ENCODE measurements at regions not wholly inside any gene's neighbourhood (a gene's known extent, or its start where the extent isn't known, plus 50 kb on each side); places are given as distances from the start of the nearest gene placed in this dataset.

DNA sequence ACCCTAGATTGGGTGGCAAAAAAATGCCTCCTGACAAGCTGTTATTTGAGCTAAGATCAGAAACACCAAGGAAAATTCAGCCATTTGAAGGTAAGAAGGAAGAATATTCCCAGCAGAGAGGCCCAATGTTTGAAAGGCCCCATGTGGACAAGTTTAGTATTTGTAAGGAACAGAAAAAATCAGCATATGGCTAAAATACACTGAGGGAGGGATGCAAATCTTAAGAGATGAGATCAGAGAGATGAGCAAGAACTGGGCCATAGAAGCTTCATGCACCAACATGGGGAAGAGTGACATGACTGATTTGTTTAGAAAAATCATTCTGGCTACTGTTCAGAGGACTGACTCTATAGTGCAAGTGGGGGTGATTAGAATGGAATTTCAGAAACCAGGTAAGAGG lies 496.8 kb upstream of the SOX5 start:
- Histone ChIP-seq H3K9me3 (ENCODE audit: low read depth) (no peaks in the 10 kb centered on the region), H3K4me3 (no peak overlapping the region), H3K36me3 (replicated peaks; ENCODE audit: insufficient read depth, low read depth) (no peaks in the 10 kb centered on the region), H3K79me2 (no peaks in the 10 kb centered on the region), H3K27me3 (no peaks in the 10 kb centered on the region), H3K27ac (no peak overlapping the region), H3K4me2 (no peak overlapping the region), H3K4me1 (ENCODE audit: insufficient read depth) (no peaks in the 10 kb centered on the region), H3K9me2 (replicated peaks; ENCODE audit: insufficient read depth) (no peaks in the 10 kb centered on the region), H2AFZ (no peak overlapping the region), H4K20me1 (ENCODE audit: insufficient read depth, poor library complexity, severe bottlenecking) (no peaks in the 10 kb centered on the region)
- TF ChIP-seq EZH2phosphoT487 (IDR thresholded peaks at IDR 0.05; ENCODE audit: low read depth, severe bottlenecking, unreplicated experiment) (no peak), EZH2 (IDR thresholded peaks at IDR 0.05; ENCODE audit: borderline replicate concordance) (no peak), CTCF (IDR thresholded peaks at IDR 0.05; ENCODE audit: poor library complexity) (no peak)
- DNase-seq (ENCODE audit: low spot score), result no peak

- Histone ChIP-seq H3K4me2 (no peak overlapping the region), H3K4me3 (no peak overlapping the region), H4K20me1 (ENCODE audit: insufficient read depth, poor library complexity, severe bottlenecking) (no peaks in the 10 kb centered on the region), H3K27ac (no peak overlapping the region), H3K36me3 (replicated peaks; ENCODE audit: insufficient read depth, low read depth) (no peaks in the 10 kb centered on the region), H3K27me3 (no peaks in the 10 kb centered on the region), H2AFZ (no peak overlapping the region), H3K9me2 (replicated peaks; ENCODE audit: insufficient read depth) (no peaks in the 10 kb centered on the region), H3K79me2 (no peaks in the 10 kb centered on the region), H3K4me1 (ENCODE audit: insufficient read depth) (no peaks in the 10 kb centered on the region), H3K9me3 (ENCODE audit: low read depth) (no peaks in the 10 kb centered on the region)
- DNase-seq (ENCODE audit: low spot score), result no peak
- 84% methylated on average over 2 of the region's 2 CpGs for WGBS (ENCODE audit: low lambda C conversion rate, missing lambda C conversion rate)
- TF ChIP-seq EZH2phosphoT487 (IDR thresholded peaks at IDR 0.05; ENCODE audit: low read depth, severe bottlenecking, unreplicated experiment), result no peak
- no peak for TF ChIP-seq CTCF (IDR thresholded peaks at IDR 0.05; ENCODE audit: poor library complexity)
- no peak for TF ChIP-seq EZH2 (IDR thresholded peaks at IDR 0.05; ENCODE audit: borderline replicate concordance)
Observed at GRCh38 chr12:24444634-24445033, 495.2 kb upstream of the SOX5 start.

GRCh38 chr12:24441458-24441857 lies 492.0 kb upstream of the SOX5 start:
- Histone ChIP-seq H2AFZ (no peak overlapping the region), H3K9me2 (replicated peaks; ENCODE audit: insufficient read depth) (no peaks in the 10 kb centered on the region), H3K4me1 (ENCODE audit: insufficient read depth) (no peaks in the 10 kb centered on the region), H3K79me2 (no peaks in the 10 kb centered on the region), H3K4me3 (no peak overlapping the region), H3K27me3 (no peaks in the 10 kb centered on the region), H4K20me1 (ENCODE audit: insufficient read depth, poor library complexity, severe bottlenecking) (no peaks in the 10 kb centered on the region), H3K9me3 (ENCODE audit: low read depth) (no peaks in the 10 kb centered on the region), H3K36me3 (replicated peaks; ENCODE audit: insufficient read depth, low read depth) (no peaks in the 10 kb centered on the region), H3K27ac (no peak overlapping the region), H3K4me2 (peak overlapping the region; percentile 4)
- TF ChIP-seq CTCF (IDR thresholded peaks at IDR 0.05; ENCODE audit: poor library complexity) (no peak), EZH2 (IDR thresholded peaks at IDR 0.05; ENCODE audit: borderline replicate concordance) (no peak), EZH2phosphoT487 (IDR thresholded peaks at IDR 0.05; ENCODE audit: low read depth, severe bottlenecking, unreplicated experiment) (no peak)
- 71% methylated on average over 4 of the region's 4 CpGs for WGBS (ENCODE audit: low lambda C conversion rate, missing lambda C conversion rate)
- DNase-seq (ENCODE audit: low spot score), result no peak

GRCh38 chr12:24436667-24437066 lies 487.2 kb upstream of the SOX5 start:
- Histone ChIP-seq H3K4me1 (ENCODE audit: insufficient read depth) (no peaks in the 10 kb centered on the region), H3K27ac (no peak overlapping the region), H3K79me2 (peaks cover 3% of the 10 kb centered on the region), H3K27me3 (no peaks in the 10 kb centered on the region), H3K9me2 (replicated peaks; ENCODE audit: insufficient read depth) (no peaks in the 10 kb centered on the region), H4K20me1 (ENCODE audit: insufficient read depth, poor library complexity, severe bottlenecking) (no peaks in the 10 kb centered on the region), H2AFZ (no peak overlapping the region), H3K36me3 (replicated peaks; ENCODE audit: insufficient read depth, low read depth) (no peaks in the 10 kb centered on the region), H3K9me3 (ENCODE audit: low read depth) (no peaks in the 10 kb centered on the region), H3K4me2 (no peak overlapping the region), H3K4me3 (no peak overlapping the region)
- TF ChIP-seq CTCF (IDR thresholded peaks at IDR 0.05; ENCODE audit: poor library complexity) (no peak), EZH2phosphoT487 (IDR thresholded peaks at IDR 0.05; ENCODE audit: low read depth, severe bottlenecking, unreplicated experiment) (no peak), EZH2 (IDR thresholded peaks at IDR 0.05; ENCODE audit: borderline replicate concordance) (no peak)
- no peak for DNase-seq (ENCODE audit: low spot score)
- 60% methylated on average over 4 of the region's 4 CpGs for WGBS (ENCODE audit: low lambda C conversion rate, missing lambda C conversion rate)
